Colonic mucosa (tissue), 4 donors: ENCODE measurements at regions not wholly inside any gene's neighbourhood (a gene's known extent, or its start where the extent isn't known, plus 50 kb on each side); places are given as distances from the start of the nearest gene placed in this dataset.

ENCODE experiments used
- DNase-seq: peaks from one replicate; pipeline ENCODE4 v3.0.0-alpha.2; 2020
- H3K27ac ChIP-seq: fragments of 200-600 bp; one replicate; pipeline ENCODE4 v1.8.0; 2021
- H3K27me3 ChIP-seq: fragments of 200-600 bp; one replicate; pipeline ENCODE4 v1.8.0; 2021
- H3K36me3 ChIP-seq: fragments of 200-600 bp; one replicate; pipeline ENCODE4 v1.8.0; 2021
- H3K4me1 ChIP-seq: fragments of 200-600 bp; one replicate; pipeline ENCODE4 v1.8.0; 2021; ENCODE audit warnings: mild to moderate bottlenecking
- H3K4me3 ChIP-seq: fragments of 200-600 bp; one replicate; pipeline ENCODE4 v1.8.0; 2021
- H3K9ac ChIP-seq, 2 donors: one replicate each; pipeline ENCODE4 v1.7.0; 2013; ENCODE audit warnings: control low read depth in 2 of 2, low read depth in 2 of 2, low read length in 2 of 2
- H3K9me3 ChIP-seq: fragments of 200-600 bp; one replicate; pipeline ENCODE4 v1.8.0; 2021
- CTCF ChIP-seq: fragments of 200-600 bp; IDR thresholded peaks from one replicate; pipeline ENCODE4 v1.8.0; 2022; ENCODE audit warnings: antibody characterized with exemption, mild to moderate bottlenecking
- intact Hi-C: fragments of 100-400 bp; cut with DNase I; formaldehyde crosslinking; loops from one replicate; pipeline ENCODE4 v1.14.1; 2022
- donor health status: healthy.
- donor health status: DM: no; HTN: no; CAD: no.
- donor health status: DM: no; HTN: no; CAD: no.

- Histone ChIP-seq H3K27ac (no peak overlapping the region), H3K4me3 (no peak overlapping the region), H3K9me3 (no peaks in the 10 kb centered on the region), H3K4me1 (no peaks in the 10 kb centered on the region), H3K36me3 (no peaks in the 10 kb centered on the region), H3K9ac (no peak overlapping the region), H3K27me3 (no peaks in the 10 kb centered on the region)
- no peak for TF ChIP-seq CTCF
- no peak for DNase-seq
- intact Hi-C loops, result no loop called here
Measured at GRCh38 chr6:9009931-9010330, 574.6 kb upstream of the SLC35B3 start.

GRCh38 chr6:9007027-9007426 is 571.7 kb upstream of the SLC35B3 start:
- Histone ChIP-seq H3K4me1 (no peaks in the 10 kb centered on the region), H3K9ac (no peak overlapping the region)
- TF ChIP-seq CTCF, result no peak

GRCh38 chr6:9002833-9003232 is 567.5 kb upstream of the SLC35B3 start:
- intact Hi-C loops, result no loop called here
- H3K4me1 ChIP-seq, result no peaks in the 10 kb centered on the region
- H3K36me3 ChIP-seq, result no peaks in the 10 kb centered on the region
- no peak for DNase-seq
- no peaks in the 10 kb centered on the region for H3K27me3 ChIP-seq
- no peaks in the 10 kb centered on the region for H3K9me3 ChIP-seq
- H3K4me3 ChIP-seq, result no peak overlapping the region
- no peak for TF ChIP-seq CTCF
- no peak overlapping the region for H3K27ac ChIP-seq
- no peak overlapping the region for H3K9ac ChIP-seq

More at GRCh38 chr6:9007027-9007426, 571.7 kb upstream of the SLC35B3 start:
- DNase-seq, result no peak
- H3K27ac ChIP-seq, result no peak overlapping the region
- H3K9me3 ChIP-seq, result no peaks in the 10 kb centered on the region
- no peaks in the 10 kb centered on the region for H3K36me3 ChIP-seq
- H3K27me3 ChIP-seq, result no peaks in the 10 kb centered on the region
- intact Hi-C loops, result no loop called here
- no peak overlapping the region for H3K4me3 ChIP-seq

- Histone ChIP-seq H3K4me1 (no peaks in the 10 kb centered on the region), H3K9ac (no peak overlapping the region), H3K4me3 (no peak overlapping the region), H3K27me3 (no peaks in the 10 kb centered on the region), H3K27ac (no peak overlapping the region), H3K36me3 (no peaks in the 10 kb centered on the region), H3K9me3 (no peaks in the 10 kb centered on the region)
- no peak for DNase-seq
- no peak for TF ChIP-seq CTCF
- intact Hi-C loops, result no loop called here
Measured at GRCh38 chr6:8995156-8995555, 559.8 kb upstream of the SLC35B3 start.

- H3K27me3 ChIP-seq, result no peaks in the 10 kb centered on the region
- H3K27ac ChIP-seq, result no peak overlapping the region
- no peaks in the 10 kb centered on the region for H3K36me3 ChIP-seq
- H3K4me1 ChIP-seq, result no peaks in the 10 kb centered on the region
- H3K9ac ChIP-seq, result no peak overlapping the region
- intact Hi-C loops, result no loop called here
- no peak for TF ChIP-seq CTCF
- DNase-seq, result no peak
- no peaks in the 10 kb centered on the region for H3K9me3 ChIP-seq
- H3K4me3 ChIP-seq, result no peak overlapping the region
Measured at GRCh38 chr6:8993111-8993510, 557.8 kb upstream of the SLC35B3 start.

GRCh38 chr6:8991844-8992243 is 556.5 kb upstream of the SLC35B3 start:
- TF ChIP-seq CTCF, result no peak
- intact Hi-C loops, result no loop called here
- Histone ChIP-seq H3K27ac (no peak overlapping the region), H3K36me3 (no peaks in the 10 kb centered on the region), H3K27me3 (no peaks in the 10 kb centered on the region), H3K4me1 (no peaks in the 10 kb centered on the region), H3K4me3 (no peak overlapping the region), H3K9me3 (no peaks in the 10 kb centered on the region), H3K9ac (no peak overlapping the region)
- no peak for DNase-seq
